H9 (cell line): ENCODE measurements at regions not wholly inside any gene's neighbourhood (a gene's known extent, or its start where the extent isn't known, plus 50 kb on each side); places are given as distances from the start of the nearest gene placed in this dataset.

Experiments used
- DNase-seq: peaks from one replicate; pipeline ENCODE4 v3.0.0-alpha.2; 2017
- H2AFZ ChIP-seq: one replicate; pipeline ENCODE4 v1.6.1; 2013; ENCODE audit warnings: mild to moderate bottlenecking, low read length, control low read depth, moderate library complexity
- H2AK5ac ChIP-seq: 2 replicates; pipeline ENCODE4 v1.6.1; 2013; ENCODE audit warnings: low read length, control low read depth, mixed read lengths; ENCODE audit not compliant: insufficient read length
- H2BK120ac ChIP-seq: one replicate; pipeline ENCODE4 v1.6.1; 2013; ENCODE audit warnings: low read depth, mild to moderate bottlenecking, low read length, control low read depth, inconsistent platforms; ENCODE audit not compliant: poor library complexity, severe bottlenecking
- H2BK12ac ChIP-seq: 2 replicates; pipeline ENCODE4 v1.6.1; 2013; ENCODE audit warnings: low read length, control low read depth, mixed read lengths, low read depth; ENCODE audit not compliant: insufficient read length
- H2BK15ac ChIP-seq: 2 replicates; pipeline ENCODE4 v1.6.1; 2013; ENCODE audit warnings: low read depth, low read length, control low read depth
- H2BK20ac ChIP-seq: one replicate; pipeline ENCODE4 v1.6.1; 2013; ENCODE audit warnings: low read depth, mild to moderate bottlenecking, low read length, control low read depth, inconsistent platforms; ENCODE audit not compliant: poor library complexity, severe bottlenecking
- H2BK5ac ChIP-seq: 2 replicates; pipeline ENCODE4 v1.6.1; 2013; ENCODE audit warnings: low read length, control low read depth, mixed read lengths; ENCODE audit not compliant: insufficient read length
- H3K14ac ChIP-seq: 2 replicates; pipeline ENCODE4 v1.6.1; 2013; ENCODE audit warnings: low read length, control low read depth; ENCODE audit not compliant: insufficient read depth
- H3K18ac ChIP-seq: 2 replicates; pipeline ENCODE4 v1.6.1; 2013; ENCODE audit warnings: low read depth, mild to moderate bottlenecking, mixed read lengths, low read length, control low read depth; ENCODE audit not compliant: insufficient read length
- H3K23ac ChIP-seq: 2 replicates; pipeline ENCODE4 v1.6.1; 2013; ENCODE audit warnings: low read length, control low read depth, mixed read lengths, low read depth; ENCODE audit not compliant: insufficient read length
- H3K23me2 ChIP-seq: 2 replicates; pipeline ENCODE4 v1.6.1; 2013; ENCODE audit warnings: low read depth, mild to moderate bottlenecking, mixed read lengths, low read length, control low read depth; ENCODE audit not compliant: insufficient read length, poor library complexity, severe bottlenecking
- H3K27ac ChIP-seq: 2 replicates; pipeline ENCODE4 v1.5.1; 2013; ENCODE audit warnings: low read length, control low read depth, mixed read lengths, low read depth; ENCODE audit not compliant: insufficient read length
- H3K27me3 ChIP-seq: 2 replicates; pipeline ENCODE4 v1.6.1; 2013; ENCODE audit warnings: low read length, control low read depth, inconsistent platforms; ENCODE audit not compliant: insufficient read depth
- H3K4ac ChIP-seq: 2 replicates; pipeline ENCODE4 v1.6.1; 2013; ENCODE audit warnings: low read depth, mild to moderate bottlenecking, control low read depth, inconsistent platforms, low read length, moderate library complexity
- H3K4me1 ChIP-seq: 2 replicates; pipeline ENCODE4 v1.6.1; 2013; ENCODE audit warnings: low read length, control low read depth, inconsistent platforms; ENCODE audit not compliant: insufficient read depth
- H3K4me2 ChIP-seq: 2 replicates; pipeline ENCODE4 v1.6.1; 2013; ENCODE audit warnings: low read length, control low read depth, mixed read lengths; ENCODE audit not compliant: insufficient read length, insufficient read depth
- H3K56ac ChIP-seq: 2 replicates; pipeline ENCODE4 v1.6.1; 2013; ENCODE audit warnings: low read depth, mild to moderate bottlenecking, mixed read lengths, low read length, control low read depth; ENCODE audit not compliant: insufficient read length
- H3K79me1 ChIP-seq: 2 replicates; pipeline ENCODE4 v1.6.1; 2013; ENCODE audit warnings: low read depth, mild to moderate bottlenecking, moderate library complexity, low read length, control low read depth, inconsistent platforms; ENCODE audit not compliant: insufficient read depth, poor library complexity, severe bottlenecking
- H3K79me2 ChIP-seq: 2 replicates; pipeline ENCODE4 v1.6.1; 2013; ENCODE audit warnings: low read length, control low read depth, inconsistent platforms; ENCODE audit not compliant: insufficient read depth
- H3K9ac ChIP-seq: 2 replicates; pipeline ENCODE4 v1.6.1; 2013; ENCODE audit warnings: low read length, control low read depth, mixed read lengths; ENCODE audit not compliant: insufficient read length; ENCODE audit errors: extremely low read depth
- H3K9me3 ChIP-seq: one replicate; pipeline ENCODE4 v1.6.1; 2013; ENCODE audit warnings: low read depth, low read length, inconsistent platforms; ENCODE audit not compliant: control insufficient read depth
- H3T11ph ChIP-seq: one replicate; pipeline ENCODE4 v1.6.1; 2013; ENCODE audit warnings: mild to moderate bottlenecking, low read length, control low read depth, inconsistent platforms
- H4K20me1 ChIP-seq: one replicate; pipeline ENCODE4 v1.6.1; 2013; ENCODE audit not compliant: control insufficient read depth, insufficient read length, insufficient read depth
- H4K5ac ChIP-seq: 2 replicates; pipeline ENCODE4 v1.6.1; 2013; ENCODE audit warnings: low read depth, mild to moderate bottlenecking, mixed read lengths, low read length, control low read depth; ENCODE audit not compliant: insufficient read length
- H4K8ac ChIP-seq: replicated peaks from 2 replicates; pipeline ENCODE4 v1.6.1; 2013; ENCODE audit warnings: low read length, control low read depth, mixed read lengths, low read depth; ENCODE audit not compliant: insufficient read length
- H4K91ac ChIP-seq: 2 replicates; pipeline ENCODE4 v1.6.1; 2013; ENCODE audit warnings: low read depth, mild to moderate bottlenecking, moderate library complexity, mixed read lengths, low read length, control low read depth; ENCODE audit not compliant: insufficient read length
- H3K27ac Mint-ChIP-seq, 3 experiments: 2 replicates in 2 of 3; 3 replicates in 1 of 3; pipeline ENCODE4 v1.8.0; 2020 to 2021; ENCODE audit warnings: mixed read lengths in 3 of 3, mild to moderate bottlenecking in 1 of 3, moderate library complexity in 1 of 3
- H3K27me3 Mint-ChIP-seq: 2 replicates; pipeline ENCODE4 v1.8.0; 2021; ENCODE audit warnings: low read depth, mild to moderate bottlenecking, moderate library complexity, mixed read lengths
- H3K36me3 Mint-ChIP-seq, 3 experiments: 2 replicates in 2 of 3; 3 replicates in 1 of 3; pipeline ENCODE4 v1.8.0; 2020 to 2021; ENCODE audit warnings: low read depth in 3 of 3, mixed read lengths in 3 of 3; ENCODE audit not compliant: insufficient read depth in 1 of 3
- H3K4me1 Mint-ChIP-seq, 2 experiments: 2 replicates each; pipeline ENCODE4 v1.8.0; 2020; ENCODE audit warnings: mixed read lengths in 2 of 2
- H3K4me3 Mint-ChIP-seq, 2 experiments: 2 replicates in 1 of 2; 3 replicates in 1 of 2; pipeline ENCODE4 v1.8.0; 2020 to 2021; ENCODE audit warnings: mild to moderate bottlenecking in 2 of 2, mixed read lengths in 2 of 2, moderate library complexity in 1 of 2
- H3K9me3 Mint-ChIP-seq, 2 experiments: 2 replicates in 1 of 2; 3 replicates in 1 of 2; pipeline ENCODE4 v1.8.0; 2020; ENCODE audit warnings: mild to moderate bottlenecking in 2 of 2, mixed read lengths in 2 of 2, moderate library complexity in 1 of 2
- CTCF ChIP-seq: fragments of 200-600 bp; sonication (generic); conservative IDR thresholded peaks from 3 replicates; pipeline ENCODE4 v1.8.0; 2021; ENCODE audit warnings: antibody characterized with exemption, mild to moderate bottlenecking

GRCh38 chr11:103805688-103806009, 230.8 kb upstream of the DDI1 start:
- H3K36me3 Mint-ChIP-seq: no peaks in the 10 kb centered on the region
- no peaks in the 10 kb centered on the region for H3K27me3 Mint-ChIP-seq
- Histone ChIP-seq H3K18ac (no peak overlapping the region), H2BK15ac (no peak overlapping the region), H2BK5ac (no peak overlapping the region), H2BK12ac (no peak overlapping the region), H3K56ac (no peak overlapping the region), H3K79me1 (no peaks in the 10 kb centered on the region), H3K9me3 (no peaks in the 10 kb centered on the region), H2BK120ac (no peak overlapping the region), H2BK20ac (no peak overlapping the region), H4K91ac (no peak overlapping the region), H3K9ac (no peak overlapping the region), H4K5ac (no peak overlapping the region), H2AFZ (no peak overlapping the region), H3K27me3 (no peaks in the 10 kb centered on the region), H3T11ph (no peak overlapping the region), H3K14ac (no peak overlapping the region), H3K4me1 (peaks cover 3% of the 10 kb centered on the region; the same call in 1 of the 2 replicates), H4K8ac (no peak overlapping the region), H3K23me2 (no peaks in the 10 kb centered on the region), H2AK5ac (no peak overlapping the region), H3K27ac (no peak overlapping the region), H3K4me2 (no peak overlapping the region), H3K4ac (no peak overlapping the region), H3K79me2 (no peaks in the 10 kb centered on the region), H3K23ac (no peak overlapping the region), H4K20me1 (no peaks in the 10 kb centered on the region)
- no peaks in the 10 kb centered on the region for H3K9me3 Mint-ChIP-seq
- peaks cover 3% of the 10 kb centered on the region in 2 experiments for H3K4me1 Mint-ChIP-seq
- DNase-seq: no peak
- H3K27ac Mint-ChIP-seq: no peak overlapping the region
- TF ChIP-seq CTCF: no peak
- no peak overlapping the region for H3K4me3 Mint-ChIP-seq
